ENCODE measurements at regions not wholly inside any gene's neighbourhood (a gene's known extent, or its start where the extent isn't known, plus 50 kb on each side); places are given as distances from the start of the nearest gene placed in this dataset.

GRCh38 chr2:59532808-59533207, 1020.6 kb downstream of the BCL11A start:
- TF ChIP-seq, protein P1, sequence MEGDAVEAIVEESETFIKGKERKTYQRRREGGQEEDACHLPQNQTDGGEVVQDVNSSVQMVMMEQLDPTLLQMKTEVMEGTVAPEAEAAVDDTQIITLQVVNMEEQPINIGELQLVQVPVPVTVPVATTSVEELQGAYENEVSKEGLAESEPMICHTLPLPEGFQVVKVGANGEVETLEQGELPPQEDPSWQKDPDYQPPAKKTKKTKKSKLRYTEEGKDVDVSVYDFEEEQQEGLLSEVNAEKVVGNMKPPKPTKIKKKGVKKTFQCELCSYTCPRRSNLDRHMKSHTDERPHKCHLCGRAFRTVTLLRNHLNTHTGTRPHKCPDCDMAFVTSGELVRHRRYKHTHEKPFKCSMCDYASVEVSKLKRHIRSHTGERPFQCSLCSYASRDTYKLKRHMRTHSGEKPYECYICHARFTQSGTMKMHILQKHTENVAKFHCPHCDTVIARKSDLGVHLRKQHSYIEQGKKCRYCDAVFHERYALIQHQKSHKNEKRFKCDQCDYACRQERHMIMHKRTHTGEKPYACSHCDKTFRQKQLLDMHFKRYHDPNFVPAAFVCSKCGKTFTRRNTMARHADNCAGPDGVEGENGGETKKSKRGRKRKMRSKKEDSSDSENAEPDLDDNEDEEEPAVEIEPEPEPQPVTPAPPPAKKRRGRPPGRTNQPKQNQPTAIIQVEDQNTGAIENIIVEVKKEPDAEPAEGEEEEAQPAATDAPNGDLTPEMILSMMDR (IDR thresholded peaks at IDR 0.05): no peak
- TF ChIP-seq REST (IDR thresholded peaks at IDR 0.05; ENCODE audit: insufficient read depth in 1 of 2, low read depth in 2 of 2, low read length in 1 of 2) (no peak), POLR2AphosphoS5 (IDR thresholded peaks at IDR 0.05; ENCODE audit: low read depth, low read length) (no peak), SIN3A (IDR thresholded peaks at IDR 0.05; ENCODE audit: borderline replicate concordance, insufficient read depth, low read depth, low read length) (no peak)
